GM13976 (cell line): ENCODE measurements at regions not wholly inside any gene's neighbourhood (a gene's known extent, or its start where the extent isn't known, plus 50 kb on each side); places are given as distances from the start of the nearest gene placed in this dataset.

Experiments
- DNase-seq: peaks from one replicate; pipeline ENCODE4 v3.0.0; 2012; ENCODE audit warnings: low spot score
- CTCF ChIP-seq: IDR thresholded peaks from 2 replicates; pipeline ENCODE4 v1.5.1; 2012; ENCODE audit warnings: borderline replicate concordance, mild to moderate bottlenecking; ENCODE audit not compliant: insufficient read depth; ENCODE audit errors: extremely low read depth, missing control alignments, control extremely low read depth
- in situ Hi-C: fragments of 300-500 bp; cut with MboI; formaldehyde crosslinking; loops from one replicate; pipeline ENCODE4 v1.12.0; 2022; ENCODE audit warnings: low sequenced_read_pairs, mixed read lengths, inconsistent platforms; ENCODE audit not compliant: unreplicated experiment

- no peak for DNase-seq
- in situ Hi-C loops, result no loop called here
- TF ChIP-seq CTCF, result no peak
Measured at GRCh38 chr6:113142671-113143174, 714.4 kb upstream of the MARCKS start.

- no peak for TF ChIP-seq CTCF
Measured at GRCh38 chr6:113143206-113143605, 713.9 kb upstream of the MARCKS start.

GRCh38 chr6:113144117-113144516, 713.0 kb upstream of the MARCKS start:
- in situ Hi-C loops, result no loop called here
- TF ChIP-seq CTCF, result no peak
- DNase-seq, result no peak

More at GRCh38 chr6:113143206-113143605, 713.9 kb upstream of the MARCKS start:
- no peak for DNase-seq
- in situ Hi-C loops, result no loop called here

GRCh38 chr6:113146878-113147277, 710.3 kb upstream of the MARCKS start:
- no peak for TF ChIP-seq CTCF
- no peak for DNase-seq
- in situ Hi-C loops, result no loop called here

- no peak for TF ChIP-seq CTCF
- in situ Hi-C loops, result no loop called here
- no peak for DNase-seq
Measured at GRCh38 chr6:113147544-113147943, 709.6 kb upstream of the MARCKS start.

- DNase-seq, result no peak
- in situ Hi-C loops, result no loop called here
Measured at GRCh38 chr6:113148566-113148965, 708.6 kb upstream of the MARCKS start.

More at GRCh38 chr6:113148566-113148965, 708.6 kb upstream of the MARCKS start:
- TF ChIP-seq CTCF, result no peak
